AG09309 (cell line): ENCODE measurements at regions not wholly inside any gene's neighbourhood (a gene's known extent, or its start where the extent isn't known, plus 50 kb on each side); places are given as distances from the start of the nearest gene placed in this dataset.

Source experiments
- DNase-seq: peaks from one replicate; pipeline ENCODE4 v3.0.0-alpha.2; 2010; ENCODE audit warnings: low read depth
- H3K4me3 ChIP-seq: 2 replicates; pipeline ENCODE4 v1.5.1; 2011; ENCODE audit warnings: mild to moderate bottlenecking, low read depth, low read length, moderate library complexity; ENCODE audit not compliant: control insufficient read depth
- TF ChIP-seq, protein P1 (sequence below): IDR thresholded peaks from 2 replicates; pipeline ENCODE4 v1.5.1; 2011; ENCODE audit warnings: mild to moderate bottlenecking, low read depth, low read length, inconsistent platforms; ENCODE audit not compliant: insufficient read depth, control insufficient read depth; ENCODE audit errors: missing control alignments

DNA sequence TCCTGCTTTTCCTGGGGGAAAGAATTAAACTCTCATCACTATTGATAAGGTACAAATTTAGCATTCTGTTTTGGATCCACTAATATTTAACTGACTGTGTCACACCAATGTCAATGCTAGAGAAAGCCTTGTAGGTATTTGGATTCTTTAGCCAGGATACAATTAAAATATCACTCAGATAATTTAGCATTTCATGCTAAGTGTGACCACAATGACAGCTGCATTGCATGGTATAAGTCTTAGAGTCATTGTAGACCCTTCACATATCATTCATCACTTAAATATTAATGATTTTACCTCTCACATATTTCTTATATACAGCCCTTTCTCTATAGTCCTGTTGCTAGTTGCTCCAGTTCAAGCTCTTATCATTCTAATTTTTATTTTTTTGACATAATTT lies 85.3 kb upstream of the ATP2B1 start:
- no peak overlapping the region for H3K4me3 ChIP-seq
- DNase-seq: no peak
- TF ChIP-seq, protein P1, sequence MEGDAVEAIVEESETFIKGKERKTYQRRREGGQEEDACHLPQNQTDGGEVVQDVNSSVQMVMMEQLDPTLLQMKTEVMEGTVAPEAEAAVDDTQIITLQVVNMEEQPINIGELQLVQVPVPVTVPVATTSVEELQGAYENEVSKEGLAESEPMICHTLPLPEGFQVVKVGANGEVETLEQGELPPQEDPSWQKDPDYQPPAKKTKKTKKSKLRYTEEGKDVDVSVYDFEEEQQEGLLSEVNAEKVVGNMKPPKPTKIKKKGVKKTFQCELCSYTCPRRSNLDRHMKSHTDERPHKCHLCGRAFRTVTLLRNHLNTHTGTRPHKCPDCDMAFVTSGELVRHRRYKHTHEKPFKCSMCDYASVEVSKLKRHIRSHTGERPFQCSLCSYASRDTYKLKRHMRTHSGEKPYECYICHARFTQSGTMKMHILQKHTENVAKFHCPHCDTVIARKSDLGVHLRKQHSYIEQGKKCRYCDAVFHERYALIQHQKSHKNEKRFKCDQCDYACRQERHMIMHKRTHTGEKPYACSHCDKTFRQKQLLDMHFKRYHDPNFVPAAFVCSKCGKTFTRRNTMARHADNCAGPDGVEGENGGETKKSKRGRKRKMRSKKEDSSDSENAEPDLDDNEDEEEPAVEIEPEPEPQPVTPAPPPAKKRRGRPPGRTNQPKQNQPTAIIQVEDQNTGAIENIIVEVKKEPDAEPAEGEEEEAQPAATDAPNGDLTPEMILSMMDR: no peak

DNA sequence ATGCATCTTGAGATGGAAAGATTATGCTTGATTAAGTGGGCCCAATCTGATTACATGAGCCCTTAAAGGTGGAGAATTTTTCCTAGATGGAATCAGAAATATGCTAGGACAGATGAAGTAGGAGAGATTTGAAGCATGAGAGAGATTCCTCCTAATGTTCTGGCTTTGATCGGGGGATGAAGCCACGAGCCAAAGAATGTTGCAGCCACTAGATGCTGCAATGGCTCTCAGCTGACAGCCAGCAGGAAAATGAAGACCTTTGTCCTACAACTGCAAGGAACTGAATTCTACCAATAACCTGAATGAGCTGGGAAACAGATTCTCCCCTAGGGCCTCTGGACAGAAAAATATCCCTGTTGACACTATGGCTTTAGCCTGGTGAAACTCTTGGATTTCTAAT lies 82.6 kb upstream of the ATP2B1 start:
- DNase-seq: no peak

DNA sequence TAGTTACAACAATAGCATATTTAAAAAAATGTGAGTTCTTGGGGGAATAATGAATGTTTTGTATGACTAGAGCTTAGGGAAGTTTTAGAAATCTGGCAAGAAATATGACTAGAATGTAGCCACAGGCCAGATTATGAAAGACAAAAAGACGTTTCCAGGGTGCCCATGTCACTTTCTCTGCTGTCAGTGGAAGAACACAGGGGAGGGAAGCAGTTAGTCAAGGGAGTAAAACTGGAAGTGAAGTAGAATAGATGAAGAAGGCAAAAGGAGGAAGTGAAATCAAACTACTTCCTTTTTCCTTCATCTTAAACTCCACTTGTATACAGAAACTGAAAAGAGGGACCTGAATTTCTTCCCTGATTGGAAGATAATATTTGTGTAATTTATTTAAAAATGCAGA lies 81.2 kb upstream of the ATP2B1 start:
- no peak overlapping the region for H3K4me3 ChIP-seq
- DNase-seq: no peak
- TF ChIP-seq, protein P1: no peak

More for the DNA sequence above, 82.6 kb upstream of the ATP2B1 start:
- H3K4me3 ChIP-seq: no peak overlapping the region
- TF ChIP-seq, protein P1: no peak

DNA sequence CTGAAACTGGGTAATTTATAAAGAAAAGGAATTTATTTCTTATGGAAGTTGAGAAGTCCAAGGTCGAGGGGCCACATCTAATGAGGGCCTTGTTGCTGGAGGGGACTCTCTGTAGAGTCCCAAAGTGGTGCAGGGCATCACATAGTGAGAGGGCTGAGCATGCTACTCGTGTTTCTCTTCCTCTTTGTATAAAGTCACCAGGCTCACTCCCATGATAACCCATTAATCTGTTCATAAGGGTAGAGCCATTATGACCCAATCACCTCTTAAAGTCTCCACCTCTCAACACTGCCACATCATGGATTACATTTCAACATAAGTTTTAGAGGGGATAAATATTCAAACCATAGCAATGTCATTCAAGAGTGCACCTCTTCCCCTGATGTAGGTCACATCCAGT lies 79.1 kb upstream of the ATP2B1 start:
- no peak for DNase-seq
- H3K4me3 ChIP-seq: no peak overlapping the region
- TF ChIP-seq, protein P1: no peak

DNA sequence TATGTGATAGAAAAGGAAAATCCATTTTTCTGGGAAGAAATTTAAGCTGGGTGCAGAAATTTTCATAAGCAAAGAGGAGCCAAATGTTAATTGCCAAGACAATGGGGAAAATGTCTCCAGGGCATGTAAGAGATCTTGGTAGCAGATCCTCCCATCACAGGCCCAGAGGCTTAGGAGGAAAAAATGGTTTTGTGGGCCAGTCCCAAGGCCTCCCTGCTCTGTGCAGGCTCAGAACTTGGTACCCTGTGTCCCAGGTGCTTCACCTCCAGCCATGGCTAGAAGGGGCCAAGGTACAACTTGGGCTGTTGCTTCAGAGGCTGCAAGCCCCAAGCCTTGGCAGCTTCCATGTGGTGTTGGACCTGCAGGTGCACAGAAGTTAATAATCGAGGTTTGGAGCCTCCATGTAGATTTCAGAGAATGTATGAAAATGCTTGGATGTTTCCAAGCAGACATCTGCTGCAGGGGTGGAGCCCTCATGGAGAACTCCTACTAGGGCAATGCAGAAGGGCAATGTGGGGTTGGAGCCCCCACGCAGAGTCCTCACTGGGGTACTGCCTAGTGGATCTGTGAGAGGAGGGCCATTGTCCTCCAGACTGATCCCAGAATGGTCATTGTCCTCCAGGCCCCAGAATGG lies 77.7 kb upstream of the ATP2B1 start:
- no peak for DNase-seq
- TF ChIP-seq, protein P1: no peak
- H3K4me3 ChIP-seq: no peak overlapping the region

DNA sequence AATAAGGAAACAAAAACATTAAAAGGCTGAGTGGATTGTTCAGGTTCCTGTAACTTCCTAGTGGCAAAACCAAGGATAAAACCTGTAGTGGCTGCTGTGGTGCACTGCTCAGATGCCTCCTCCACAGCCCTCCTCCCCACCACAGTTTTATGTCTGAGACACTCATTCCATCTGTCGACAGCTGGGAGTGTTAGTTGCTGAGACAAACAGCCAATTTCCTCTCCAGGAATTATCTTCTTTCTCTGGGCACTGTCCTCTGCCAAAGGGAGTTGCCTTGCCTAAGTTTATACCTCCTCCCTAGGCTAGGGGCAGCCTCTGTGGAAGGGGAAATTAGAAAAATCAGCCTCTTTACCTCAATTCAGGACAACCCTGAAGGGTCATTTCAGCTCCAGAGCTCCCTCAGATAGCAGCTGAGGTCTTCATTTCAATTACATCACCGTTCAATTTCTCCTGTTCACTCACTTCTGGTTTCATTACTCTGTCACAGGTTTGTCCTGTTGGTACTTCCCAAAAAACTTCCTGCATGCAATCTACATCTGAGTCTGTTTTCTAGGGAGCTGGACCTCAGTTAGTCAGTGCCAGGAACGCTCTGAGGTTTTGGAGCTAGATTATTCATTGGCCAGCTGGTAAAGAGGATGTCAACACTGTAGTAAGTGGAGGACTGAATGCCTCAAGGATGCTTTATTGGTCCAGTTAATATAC lies 74.9 kb upstream of the ATP2B1 start:
- no peak overlapping the region for H3K4me3 ChIP-seq
- TF ChIP-seq, protein P1: no peak
- peak; percentile 33 for DNase-seq
